ENCODE measurements at regions not wholly inside any gene's neighbourhood (a gene's known extent, or its start where the extent isn't known, plus 50 kb on each side); places are given as distances from the start of the nearest gene placed in this dataset.

DNA sequence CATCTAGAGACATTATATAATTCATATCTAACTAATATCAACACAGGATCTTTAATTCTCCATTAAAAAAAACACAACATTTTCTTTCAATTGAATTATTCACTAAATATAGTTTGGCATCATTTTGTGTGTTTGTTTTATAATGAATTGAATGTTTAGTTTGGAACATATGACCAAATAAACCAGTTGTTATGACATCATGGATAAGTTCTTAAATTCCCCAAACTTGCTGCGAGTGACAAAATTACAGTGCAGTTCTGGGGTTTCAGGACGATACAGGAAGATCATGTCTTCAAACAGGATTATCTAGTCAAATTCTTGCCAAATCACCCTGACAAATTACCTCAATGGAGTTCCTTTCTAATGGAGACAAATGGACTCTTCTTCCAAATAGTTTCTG is 473.6 kb downstream of the EPM2A start:
- H3K4me3 Mint-ChIP-seq: no peak overlapping the region
- no peak overlapping the region for H3K4me2 ChIP-seq (ENCODE audit: insufficient read depth, insufficient read length, low read length)
- TF ChIP-seq, protein P1, sequence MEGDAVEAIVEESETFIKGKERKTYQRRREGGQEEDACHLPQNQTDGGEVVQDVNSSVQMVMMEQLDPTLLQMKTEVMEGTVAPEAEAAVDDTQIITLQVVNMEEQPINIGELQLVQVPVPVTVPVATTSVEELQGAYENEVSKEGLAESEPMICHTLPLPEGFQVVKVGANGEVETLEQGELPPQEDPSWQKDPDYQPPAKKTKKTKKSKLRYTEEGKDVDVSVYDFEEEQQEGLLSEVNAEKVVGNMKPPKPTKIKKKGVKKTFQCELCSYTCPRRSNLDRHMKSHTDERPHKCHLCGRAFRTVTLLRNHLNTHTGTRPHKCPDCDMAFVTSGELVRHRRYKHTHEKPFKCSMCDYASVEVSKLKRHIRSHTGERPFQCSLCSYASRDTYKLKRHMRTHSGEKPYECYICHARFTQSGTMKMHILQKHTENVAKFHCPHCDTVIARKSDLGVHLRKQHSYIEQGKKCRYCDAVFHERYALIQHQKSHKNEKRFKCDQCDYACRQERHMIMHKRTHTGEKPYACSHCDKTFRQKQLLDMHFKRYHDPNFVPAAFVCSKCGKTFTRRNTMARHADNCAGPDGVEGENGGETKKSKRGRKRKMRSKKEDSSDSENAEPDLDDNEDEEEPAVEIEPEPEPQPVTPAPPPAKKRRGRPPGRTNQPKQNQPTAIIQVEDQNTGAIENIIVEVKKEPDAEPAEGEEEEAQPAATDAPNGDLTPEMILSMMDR (conservative IDR thresholded peaks at IDR 0.05): no peak
- no peaks in the 10 kb centered on the region for H3K27me3 Mint-ChIP-seq (ENCODE audit: low read depth)
- no peak overlapping the region for H3K9ac ChIP-seq (ENCODE audit: extremely low read depth, insufficient read length, low read length)
- H3K27ac ChIP-seq (ENCODE audit: insufficient read length, low read depth, low read length): no peak overlapping the region
- H3K9me3 Mint-ChIP-seq: no peaks in the 10 kb centered on the region
- no peak overlapping the region for H4K91ac ChIP-seq (ENCODE audit: insufficient read length, low read depth, low read length)
- H3K4me1 Mint-ChIP-seq: no peaks in the 10 kb centered on the region
- no peak overlapping the region for H3K14ac ChIP-seq (ENCODE audit: insufficient read depth, low read length)
- no peak overlapping the region for H4K5ac ChIP-seq (ENCODE audit: insufficient read length, low read depth, low read length)
- H3K56ac ChIP-seq (ENCODE audit: insufficient read length, low read depth, low read length): no peak overlapping the region
- H2BK120ac ChIP-seq (ENCODE audit: low read depth, low read length, poor library complexity, severe bottlenecking): no peak overlapping the region
- no CpG with 5 or more reads among the region's 2 CpGs for WGBS (ENCODE audit: extremely low coverage, insufficient read length, low lambda C conversion rate)
- H3K23ac ChIP-seq (ENCODE audit: insufficient read length, low read depth, low read length): no peak overlapping the region
- H3K4ac ChIP-seq (ENCODE audit: low read depth, low read length): no peak overlapping the region
- H3K79me1 ChIP-seq (ENCODE audit: insufficient read depth, low read depth, low read length, poor library complexity, severe bottlenecking): no peaks in the 10 kb centered on the region
- H2BK15ac ChIP-seq (ENCODE audit: low read depth, low read length): no peak overlapping the region
- H3K18ac ChIP-seq (ENCODE audit: insufficient read length, low read depth, low read length): no peak overlapping the region
- no peak overlapping the region for H2BK5ac ChIP-seq (ENCODE audit: insufficient read length, low read length)
- H3T11ph ChIP-seq (ENCODE audit: low read length): no peak overlapping the region
- no peaks in the 10 kb centered on the region for H3K9me3 ChIP-seq (ENCODE audit: control insufficient read depth, low read depth, low read length)
- no peak overlapping the region for H2AFZ ChIP-seq (ENCODE audit: low read length)
- H3K4me1 ChIP-seq (ENCODE audit: insufficient read depth, low read length): no peaks in the 10 kb centered on the region
- no peaks in the 10 kb centered on the region for H3K79me2 ChIP-seq (ENCODE audit: insufficient read depth, low read length)
- no peaks in the 10 kb centered on the region for H3K23me2 ChIP-seq (ENCODE audit: insufficient read length, low read depth, low read length, poor library complexity, severe bottlenecking)
- no peak overlapping the region for H2BK20ac ChIP-seq (ENCODE audit: low read depth, low read length, poor library complexity, severe bottlenecking)
- H3K36me3 Mint-ChIP-seq (ENCODE audit: insufficient read depth in 1 of 3, low read depth in 3 of 3): no peaks in the 10 kb centered on the region
- H4K8ac ChIP-seq (replicated peaks; ENCODE audit: insufficient read length, low read depth, low read length): no peak overlapping the region
- no peaks in the 10 kb centered on the region for H4K20me1 ChIP-seq (ENCODE audit: control insufficient read depth, insufficient read depth, insufficient read length)
- H2AK5ac ChIP-seq (ENCODE audit: insufficient read length, low read length): no peak overlapping the region
- DNase-seq: no peak
- H3K27me3 ChIP-seq (ENCODE audit: insufficient read depth, low read length): no peaks in the 10 kb centered on the region
- no peak overlapping the region for H3K27ac Mint-ChIP-seq
- no peak overlapping the region for H2BK12ac ChIP-seq (ENCODE audit: insufficient read length, low read depth, low read length)

All from H9 (cell line).